ENCODE measurements at regions not wholly inside any gene's neighbourhood (a gene's known extent, or its start where the extent isn't known, plus 50 kb on each side); places are given as distances from the start of the nearest gene placed in this dataset.

- H3K9me3 ChIP-seq = no peaks in the 10 kb centered on the region
- no peaks in the 10 kb centered on the region for H3K27me3 ChIP-seq
- intact Hi-C loops (cut with DNase I) = no loop called here
- H3K27ac ChIP-seq = no peak overlapping the region
- no peaks in the 10 kb centered on the region for H3K36me3 ChIP-seq
- WGBS, 2 donors = 57 to 67% methylated on average over 2 of the region's 2 CpGs
- DNase-seq = no peak
- no peak overlapping the region for H3K4me3 ChIP-seq
- H3K4me1 ChIP-seq = no peaks in the 10 kb centered on the region
- TF ChIP-seq CTCF (IDR thresholded peaks at IDR 0.05) (no peak), POLR2A (IDR thresholded peaks at IDR 0.05) (no peak)
Observed at GRCh38 chr15:45906230-45906629, 271.4 kb downstream of the SQOR start.

GRCh38 chr15:45910671-45911070 is 275.8 kb downstream of the SQOR start:
- Histone ChIP-seq H3K36me3 (no peaks in the 10 kb centered on the region), H3K4me1 (no peaks in the 10 kb centered on the region), H3K27ac (no peak overlapping the region), H3K9me3 (no peaks in the 10 kb centered on the region), H3K4me3 (no peak overlapping the region), H3K27me3 (no peaks in the 10 kb centered on the region)
- no peak for DNase-seq
- WGBS, 2 donors = 42 to 57% methylated on average over 3 of the region's 3 CpGs
- no peak for TF ChIP-seq POLR2A (IDR thresholded peaks at IDR 0.05)
- no peak for TF ChIP-seq CTCF (IDR thresholded peaks at IDR 0.05)
- intact Hi-C loops (cut with DNase I) = no loop called here

- intact Hi-C loops (cut with DNase I) = no loop called here
- WGBS, 2 donors = 49 to 52% methylated on average over 2 of the region's 2 CpGs
Observed at GRCh38 chr15:45913451-45913850, 278.6 kb downstream of the SQOR start.

GRCh38 chr15:45914425-45914824 is 279.6 kb downstream of the SQOR start:
- Histone ChIP-seq H3K27me3 (no peaks in the 10 kb centered on the region), H3K36me3 (no peaks in the 10 kb centered on the region), H3K27ac (no peak overlapping the region), H3K4me1 (no peaks in the 10 kb centered on the region), H3K9me3 (no peaks in the 10 kb centered on the region), H3K4me3 (no peak overlapping the region)
- intact Hi-C loops (cut with DNase I) = no loop called here
- TF ChIP-seq POLR2A (IDR thresholded peaks at IDR 0.05) = no peak
- TF ChIP-seq CTCF (IDR thresholded peaks at IDR 0.05) = no peak
- DNase-seq = no peak

More at GRCh38 chr15:45913451-45913850, 278.6 kb downstream of the SQOR start:
- Histone ChIP-seq H3K36me3 (no peaks in the 10 kb centered on the region), H3K27me3 (no peaks in the 10 kb centered on the region), H3K9me3 (no peaks in the 10 kb centered on the region), H3K27ac (no peak overlapping the region), H3K4me3 (no peak overlapping the region), H3K4me1 (no peaks in the 10 kb centered on the region)
- TF ChIP-seq POLR2A (IDR thresholded peaks at IDR 0.05) (no peak), CTCF (IDR thresholded peaks at IDR 0.05) (no peak)
- DNase-seq = no peak

- intact Hi-C loops (cut with DNase I) = no loop called here
- DNase-seq = no peak
- Histone ChIP-seq H3K27ac (no peak overlapping the region), H3K36me3 (no peaks in the 10 kb centered on the region), H3K27me3 (no peaks in the 10 kb centered on the region), H3K4me3 (no peak overlapping the region), H3K9me3 (no peaks in the 10 kb centered on the region), H3K4me1 (no peaks in the 10 kb centered on the region)
- TF ChIP-seq POLR2A (IDR thresholded peaks at IDR 0.05) = no peak
- TF ChIP-seq CTCF (IDR thresholded peaks at IDR 0.05) = no peak
- 40 to 41% methylated on average over 2 of the region's 2 CpGs for WGBS, 2 donors
Observed at GRCh38 chr15:45918839-45919238, 284.0 kb downstream of the SQOR start.

Data from esophagus squamous epithelium (tissue), 5 donors.